ENCODE measurements at regions not wholly inside any gene's neighbourhood (a gene's known extent, or its start where the extent isn't known, plus 50 kb on each side); places are given as distances from the start of the nearest gene placed in this dataset.

- TF ChIP-seq CTCF (IDR thresholded peaks at IDR 0.05): no peak
Measured at GRCh38 chrY:7302306-7302705, 390.8 kb upstream of the AMELY start.

GRCh38 chrY:7299960-7300359 lies 388.4 kb upstream of the AMELY start:
- TF ChIP-seq CTCF (IDR thresholded peaks at IDR 0.05): no peak

GRCh38 chrY:7292113-7292512 lies 380.6 kb upstream of the AMELY start:
- no peak for TF ChIP-seq CTCF (IDR thresholded peaks at IDR 0.05)

- TF ChIP-seq CTCF (IDR thresholded peaks at IDR 0.05): no peak
Measured at GRCh38 chrY:7289889-7290833, 378.6 kb upstream of the AMELY start.

GRCh38 chrY:7288611-7289010 lies 377.1 kb upstream of the AMELY start:
- TF ChIP-seq CTCF (IDR thresholded peaks at IDR 0.05): no peak

- TF ChIP-seq CTCF (IDR thresholded peaks at IDR 0.05): no peak
Measured at GRCh38 chrY:7285388-7285787, 373.8 kb upstream of the AMELY start.

- TF ChIP-seq CTCF (IDR thresholded peaks at IDR 0.05): no peak
Measured at GRCh38 chrY:7283001-7283400, 371.4 kb upstream of the AMELY start.

Measured in LNCAP (cell line).